OCI-LY7 (cell line): ENCODE measurements at regions not wholly inside any gene's neighbourhood (a gene's known extent, or its start where the extent isn't known, plus 50 kb on each side); places are given as distances from the start of the nearest gene placed in this dataset.

Source experiments
- BruUV-seq: library from RNA; stranded (reverse); fragments of 400-500 nt; replicated peaks from 2 replicates; lab custom pipeline; 2021; lab: Mats Ljungman, UMichigan
- CTCF ChIA-PET: fragments of 300-600 bp; sonication (Branson Sonifier 250); formaldehyde crosslinking; loops from one replicate; lab custom pipeline; 2022; ENCODE audit warnings: antibody characterized with exemption; ENCODE audit not compliant: unreplicated experiment; lab: Charles Lee
- POLR2A ChIA-PET: fragments of 300-600 bp; sonication (Branson Sonifier 250); formaldehyde crosslinking; loops from one replicate; lab custom pipeline; 2022; ENCODE audit warnings: antibody characterized with exemption; lab: Charles Lee
- DNase-seq: peaks from one replicate; pipeline ENCODE4 v3.0.0-alpha.2; 2015; ENCODE audit warnings: low spot score
- H2AFZ ChIP-seq: fragments of 200-600 bp; sonication (generic), shearing (Covaris generic); 2 replicates; pipeline ENCODE4 v1.6.1; 2014; ENCODE audit warnings: mild to moderate bottlenecking, antibody characterized with exemption, low read length, moderate library complexity
- H3K27ac ChIP-seq: fragments of 200-600 bp; sonication (generic); 2 replicates; pipeline ENCODE4 v1.5.1; 2014; ENCODE audit warnings: mixed run types, low read depth, mild to moderate bottlenecking, moderate library complexity, low read length, inconsistent platforms; ENCODE audit not compliant: poor library complexity, severe bottlenecking
- H3K36me3 ChIP-seq: fragments of 200-600 bp; sonication (generic); 2 replicates; pipeline ENCODE4 v1.6.1; 2014; ENCODE audit warnings: mild to moderate bottlenecking, antibody characterized with exemption, low read length, moderate library complexity, mixed read lengths; ENCODE audit not compliant: insufficient read depth
- H3K4me1 ChIP-seq: fragments of 200-600 bp; sonication (generic); 2 replicates; pipeline ENCODE4 v1.5.1; 2014; ENCODE audit warnings: mild to moderate bottlenecking, low read length; ENCODE audit not compliant: insufficient read depth, poor library complexity, severe bottlenecking
- H3K4me2 ChIP-seq: fragments of 200-600 bp; sonication (generic); 2 replicates; pipeline ENCODE4 v1.6.1; 2014; ENCODE audit warnings: mild to moderate bottlenecking, low read length
- H3K4me3 ChIP-seq: fragments of 200-600 bp; sonication (generic); 2 replicates; pipeline ENCODE4 v1.5.1; 2014; ENCODE audit warnings: mild to moderate bottlenecking, low read depth, low read length; ENCODE audit not compliant: poor library complexity, severe bottlenecking
- H3K79me2 ChIP-seq: fragments of 200-600 bp; sonication (generic); 2 replicates; pipeline ENCODE4 v1.6.1; 2016; ENCODE audit warnings: low read depth, mild to moderate bottlenecking, low read length, moderate library complexity, mixed read lengths; ENCODE audit not compliant: insufficient read depth
- H3K9me2 ChIP-seq: fragments of 200-600 bp; sonication (generic); 2 replicates; pipeline ENCODE4 v1.6.1; 2016; ENCODE audit warnings: mild to moderate bottlenecking, low read length, mixed read lengths; ENCODE audit not compliant: insufficient read depth
- H3K9me3 ChIP-seq: fragments of 200-600 bp; sonication (generic); 2 replicates; pipeline ENCODE4 v1.6.1; 2014; ENCODE audit warnings: mild to moderate bottlenecking, mixed run types, low read length, mixed read lengths
- H4K20me1 ChIP-seq: fragments of 200-600 bp; sonication (generic); 2 replicates; pipeline ENCODE4 v1.6.1; 2014; ENCODE audit warnings: mild to moderate bottlenecking, antibody characterized with exemption, low read length, moderate library complexity, mixed read lengths; ENCODE audit not compliant: insufficient read depth
- EZH2phosphoT487 ChIP-seq: fragments of 200-600 bp; sonication (generic); IDR thresholded peaks from 2 replicates; pipeline ENCODE4 v1.6.1; 2018; ENCODE audit warnings: low read depth, borderline replicate concordance, mild to moderate bottlenecking, mixed run types, antibody characterized with exemption, low read length, moderate library complexity, mixed read lengths
- intact Hi-C: fragments of 100-400 bp; cut with micrococcal nuclease; formaldehyde crosslinking; loops from one replicate; pipeline ENCODE4 v1.10.0; 2022; ENCODE audit not compliant: unreplicated experiment
- TF ChIP-seq, protein P1 (sequence below): fragments of 200-600 bp; sonication (generic); conservative IDR thresholded peaks from 2 replicates; pipeline ENCODE4 v1.5.1; 2014; ENCODE audit warnings: mild to moderate bottlenecking, antibody characterized with exemption, low read length, moderate library complexity, mixed read lengths

DNA sequence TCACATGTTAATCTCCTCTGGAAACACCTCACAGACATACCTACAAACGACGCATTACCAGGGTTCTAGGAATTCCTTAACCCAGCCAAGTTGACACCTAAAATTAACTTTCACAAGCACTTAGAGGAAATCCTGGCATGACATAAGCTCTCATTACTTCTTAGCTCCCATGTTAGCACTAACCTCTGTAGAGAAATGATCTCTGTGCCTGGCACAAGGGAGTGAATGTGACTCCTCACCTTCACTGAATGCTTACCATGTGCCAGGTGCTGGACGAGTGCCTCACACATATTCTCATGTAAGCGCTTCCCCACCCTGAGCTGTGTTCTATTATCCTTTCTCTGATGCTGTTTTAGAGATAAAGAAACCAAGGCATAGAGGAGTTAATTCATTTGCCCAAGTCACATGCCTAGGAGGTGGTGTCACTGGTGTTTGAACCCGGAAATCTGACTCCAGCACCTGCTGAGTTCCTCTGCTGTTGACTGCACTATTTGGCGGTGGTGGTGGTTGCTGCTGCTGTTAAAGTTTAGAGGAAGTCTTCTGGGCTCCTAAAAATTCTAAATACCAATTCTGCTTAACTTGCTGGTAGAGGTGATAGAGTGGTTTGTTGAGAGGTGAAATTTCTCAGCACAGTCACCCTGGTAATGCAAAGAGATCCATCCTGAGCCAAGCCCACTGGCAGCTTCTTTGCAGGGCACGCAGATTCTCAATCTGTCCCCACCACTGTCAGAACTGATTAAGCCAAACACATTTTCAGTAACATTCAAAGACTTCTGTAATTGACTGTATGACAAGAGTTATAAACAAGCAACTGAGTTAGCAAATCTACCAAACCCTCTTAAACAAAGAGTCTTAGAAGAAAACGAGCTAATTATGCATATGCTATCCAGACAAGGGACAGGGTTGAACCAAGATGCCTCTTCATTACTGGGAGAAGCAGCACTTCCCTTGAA, 200.3 kb downstream of the CMPK2 start:
- Histone ChIP-seq H3K9me2 (no peaks in the 10 kb centered on the region), H2AFZ (no peak overlapping the region), H4K20me1 (no peaks in the 10 kb centered on the region), H3K36me3 (no peaks in the 10 kb centered on the region), H3K9me3 (no peaks in the 10 kb centered on the region), H3K4me1 (no peaks in the 10 kb centered on the region), H3K27ac (no peak overlapping the region), H3K79me2 (no peaks in the 10 kb centered on the region), H3K4me3 (no peak overlapping the region), H3K4me2 (no peak overlapping the region)
- TF ChIP-seq, protein P1, sequence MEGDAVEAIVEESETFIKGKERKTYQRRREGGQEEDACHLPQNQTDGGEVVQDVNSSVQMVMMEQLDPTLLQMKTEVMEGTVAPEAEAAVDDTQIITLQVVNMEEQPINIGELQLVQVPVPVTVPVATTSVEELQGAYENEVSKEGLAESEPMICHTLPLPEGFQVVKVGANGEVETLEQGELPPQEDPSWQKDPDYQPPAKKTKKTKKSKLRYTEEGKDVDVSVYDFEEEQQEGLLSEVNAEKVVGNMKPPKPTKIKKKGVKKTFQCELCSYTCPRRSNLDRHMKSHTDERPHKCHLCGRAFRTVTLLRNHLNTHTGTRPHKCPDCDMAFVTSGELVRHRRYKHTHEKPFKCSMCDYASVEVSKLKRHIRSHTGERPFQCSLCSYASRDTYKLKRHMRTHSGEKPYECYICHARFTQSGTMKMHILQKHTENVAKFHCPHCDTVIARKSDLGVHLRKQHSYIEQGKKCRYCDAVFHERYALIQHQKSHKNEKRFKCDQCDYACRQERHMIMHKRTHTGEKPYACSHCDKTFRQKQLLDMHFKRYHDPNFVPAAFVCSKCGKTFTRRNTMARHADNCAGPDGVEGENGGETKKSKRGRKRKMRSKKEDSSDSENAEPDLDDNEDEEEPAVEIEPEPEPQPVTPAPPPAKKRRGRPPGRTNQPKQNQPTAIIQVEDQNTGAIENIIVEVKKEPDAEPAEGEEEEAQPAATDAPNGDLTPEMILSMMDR = no peak
- no peak for TF ChIP-seq EZH2phosphoT487
- CTCF ChIA-PET = no interaction called here
- POLR2A ChIA-PET = no interaction called here
- no TSS peak for BruUV-seq
- DNase-seq = no peak
- intact Hi-C loops = loop anchor here (10.0 kb wide), 1 partner anchor 159 kb away; no protein-coding TSS in a partner anchor

DNA sequence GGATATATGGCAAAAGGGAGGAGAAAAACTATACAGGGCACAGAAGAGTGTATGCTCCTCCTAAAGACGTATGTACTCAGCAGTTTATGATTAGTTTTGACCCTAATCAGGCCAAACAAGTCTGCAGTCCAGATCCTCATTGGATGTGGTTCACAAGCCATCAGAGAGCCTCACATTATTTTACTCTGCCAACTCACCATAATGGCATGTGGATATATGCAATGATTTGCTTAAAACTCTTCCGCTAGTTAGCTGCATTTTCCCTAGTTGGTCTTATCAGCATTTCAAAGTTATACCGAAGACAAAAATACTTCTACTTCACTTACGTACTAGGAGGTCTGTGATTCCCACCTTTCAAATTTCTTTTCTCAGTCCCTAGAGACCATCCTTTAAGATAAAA, 198.4 kb downstream of the CMPK2 start:
- intact Hi-C loops = loop anchor here (10.0 kb wide), 1 partner anchor 157 kb away; no protein-coding TSS in a partner anchor
- no peaks in the 10 kb centered on the region for H3K36me3 ChIP-seq
- H2AFZ ChIP-seq = no peak overlapping the region
- no peaks in the 10 kb centered on the region for H3K79me2 ChIP-seq
- H3K27ac ChIP-seq = no peak overlapping the region
- no peaks in the 10 kb centered on the region for H3K9me3 ChIP-seq
- H3K9me2 ChIP-seq = no peaks in the 10 kb centered on the region
- TF ChIP-seq, protein P1 = no peak
- no peak for TF ChIP-seq EZH2phosphoT487
- H4K20me1 ChIP-seq = no peaks in the 10 kb centered on the region
- ChIA-PET CTCF (no interaction called here), POLR2A (interaction anchor here (0.7 to 1.3 kb wide), 2 partner anchors 12 to 895 kb away, joined by 3 read pairs; no protein-coding TSS in a partner anchor)
- H3K4me2 ChIP-seq = no peak overlapping the region
- H3K4me3 ChIP-seq = no peak overlapping the region
- H3K4me1 ChIP-seq = no peaks in the 10 kb centered on the region
- DNase-seq = no peak
- no TSS peak for BruUV-seq

DNA sequence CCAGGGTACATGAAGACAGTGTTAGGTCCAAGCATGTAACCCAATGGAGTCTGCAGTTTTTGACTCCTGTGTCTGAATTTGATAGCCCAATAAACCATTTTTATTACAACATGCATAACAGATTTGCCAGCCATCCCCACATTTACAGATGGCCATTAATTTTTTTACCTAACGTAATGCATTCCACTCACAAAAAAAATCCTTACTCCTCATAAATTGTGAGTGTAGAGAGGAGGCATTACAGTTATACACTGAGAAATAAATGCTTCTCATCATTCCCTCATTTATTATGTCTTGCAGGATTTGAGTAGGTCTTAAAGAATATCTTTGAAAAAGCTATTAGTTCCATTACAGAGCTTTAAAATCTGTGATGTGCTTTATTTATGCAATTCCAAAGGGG, 193.8 kb downstream of the CMPK2 start:
- Histone ChIP-seq H3K4me3 (no peak overlapping the region), H3K4me2 (no peak overlapping the region), H3K79me2 (no peaks in the 10 kb centered on the region), H3K27ac (no peak overlapping the region), H3K36me3 (no peaks in the 10 kb centered on the region), H3K9me3 (no peaks in the 10 kb centered on the region), H3K4me1 (no peaks in the 10 kb centered on the region), H4K20me1 (no peaks in the 10 kb centered on the region), H3K9me2 (no peaks in the 10 kb centered on the region), H2AFZ (no peak overlapping the region)
- TF ChIP-seq EZH2phosphoT487 = no peak
- ChIA-PET CTCF (no interaction called here), POLR2A (interaction anchor here (1.1 kb wide), 1 partner anchor 14 kb away, joined by 3 read pairs; no protein-coding TSS in a partner anchor)
- DNase-seq = no peak
- intact Hi-C loops = no loop called here
- BruUV-seq = no TSS peak
